Calu3 (cell line): ENCODE measurements at regions not wholly inside any gene's neighbourhood (a gene's known extent, or its start where the extent isn't known, plus 50 kb on each side); places are given as distances from the start of the nearest gene placed in this dataset.
A peak's percentile ranks its signal among the peaks of the same experiment; 100 is the strongest.

Experiments
- BruUV-seq: library from RNA; stranded (reverse); fragments of 400-500 nt; replicated peaks from 2 replicates; lab custom pipeline; 2021; lab: Mats Ljungman, UMichigan
- CTCF ChIA-PET: fragments of 300-600 bp; sonication (Branson Sonifier 250); formaldehyde crosslinking; loops from one replicate; lab custom pipeline; 2022; ENCODE audit warnings: antibody characterized with exemption; lab: Charles Lee
- DNase-seq: peaks from one replicate; pipeline ENCODE4 v3.0.0; 2022
- H3K27ac Mint-ChIP-seq: one replicate; pipeline ENCODE4 v1.8.0; 2022; ENCODE audit warnings: mixed read lengths; ENCODE audit not compliant: unreplicated experiment
- H3K27me3 Mint-ChIP-seq: one replicate; pipeline ENCODE4 v1.8.0; 2022; ENCODE audit warnings: mixed read lengths; ENCODE audit not compliant: unreplicated experiment
- H3K36me3 Mint-ChIP-seq: one replicate; pipeline ENCODE4 v1.8.0; 2022; ENCODE audit warnings: mild to moderate bottlenecking, moderate library complexity, mixed read lengths; ENCODE audit not compliant: insufficient read depth, unreplicated experiment
- H3K4me1 Mint-ChIP-seq: one replicate; pipeline ENCODE4 v1.8.0; 2022; ENCODE audit warnings: mild to moderate bottlenecking, low read depth, mixed read lengths; ENCODE audit not compliant: unreplicated experiment
- H3K4me3 Mint-ChIP-seq: one replicate; pipeline ENCODE4 v1.8.0; 2022; ENCODE audit warnings: mild to moderate bottlenecking, low read depth, moderate library complexity, mixed read lengths; ENCODE audit not compliant: unreplicated experiment
- H3K9me3 Mint-ChIP-seq: one replicate; pipeline ENCODE4 v1.8.0; 2022; ENCODE audit warnings: low read depth, mixed read lengths; ENCODE audit not compliant: unreplicated experiment
- CTCF ChIP-seq: fragments of 200-600 bp; IDR thresholded peaks from one replicate; pipeline ENCODE4 v1.8.0; 2022; ENCODE audit warnings: antibody characterized with exemption; ENCODE audit not compliant: unreplicated experiment
- intact Hi-C: fragments of 100-400 bp; cut with micrococcal nuclease; formaldehyde crosslinking; loops from one replicate; pipeline ENCODE4 v1.10.0; 2022; ENCODE audit not compliant: unreplicated experiment

- no peak for DNase-seq
- Mint-ChIP-seq H3K9me3 (peaks cover 16% of the 10 kb centered on the region), H3K27me3 (no peaks in the 10 kb centered on the region), H3K27ac (no peak overlapping the region), H3K4me3 (no peak overlapping the region), H3K36me3 (no peaks in the 10 kb centered on the region), H3K4me1 (no peaks in the 10 kb centered on the region)
- intact Hi-C loops: no loop called here
- TF ChIP-seq CTCF: no peak
- BruUV-seq: no TSS peak
- CTCF ChIA-PET: no interaction called here
Measured at GRCh38 chr1:163747261-163747660, 425.5 kb downstream of the NUF2 start.

GRCh38 chr1:163747855-163748254, 426.1 kb downstream of the NUF2 start:
- DNase-seq: no peak
- Mint-ChIP-seq H3K36me3 (no peaks in the 10 kb centered on the region), H3K27me3 (no peaks in the 10 kb centered on the region), H3K27ac (no peak overlapping the region), H3K9me3 (peaks cover 13% of the 10 kb centered on the region), H3K4me1 (no peaks in the 10 kb centered on the region), H3K4me3 (no peak overlapping the region)
- no TSS peak for BruUV-seq
- CTCF ChIA-PET: no interaction called here
- TF ChIP-seq CTCF: peak; percentile 9
- intact Hi-C loops: no loop called here

GRCh38 chr1:163758977-163759670, 437.4 kb downstream of the NUF2 start:
- no peaks in the 10 kb centered on the region for H3K4me1 Mint-ChIP-seq
- BruUV-seq: no TSS peak
- intact Hi-C loops: no loop called here
- H3K27ac Mint-ChIP-seq: no peak overlapping the region
- TF ChIP-seq CTCF: no peak
- CTCF ChIA-PET: no interaction called here
- H3K9me3 Mint-ChIP-seq: peaks cover 24% of the 10 kb centered on the region
- no peaks in the 10 kb centered on the region for H3K36me3 Mint-ChIP-seq
- DNase-seq: no peak
- no peaks in the 10 kb centered on the region for H3K27me3 Mint-ChIP-seq
- no peak overlapping the region for H3K4me3 Mint-ChIP-seq

GRCh38 chr1:163761898-163762297, 440.1 kb downstream of the NUF2 start:
- H3K27ac Mint-ChIP-seq: no peak overlapping the region

More at GRCh38 chr1:163761898-163762297, 440.1 kb downstream of the NUF2 start:
- no peak for DNase-seq
- intact Hi-C loops: no loop called here
- Mint-ChIP-seq H3K4me1 (no peaks in the 10 kb centered on the region), H3K36me3 (no peaks in the 10 kb centered on the region), H3K9me3 (peaks cover 25% of the 10 kb centered on the region), H3K27me3 (no peaks in the 10 kb centered on the region), H3K4me3 (no peak overlapping the region)
- CTCF ChIA-PET: no interaction called here
- no peak for TF ChIP-seq CTCF
- BruUV-seq: no TSS peak
